WI38 (cell line): ENCODE measurements at regions not wholly inside any gene's neighbourhood (a gene's known extent, or its start where the extent isn't known, plus 50 kb on each side); places are given as distances from the start of the nearest gene placed in this dataset.

Experiments used
- H3K4me3 ChIP-seq: 2 replicates; pipeline ENCODE4 v1.5.1; 2011; ENCODE audit warnings: low read depth, mild to moderate bottlenecking, control low read depth, low read length
- TF ChIP-seq, protein P1 (sequence below): IDR thresholded peaks from 2 replicates; pipeline ENCODE4 v1.5.1; 2012; ENCODE audit warnings: low read depth, mild to moderate bottlenecking, control low read depth, low read length

- no peak overlapping the region for H3K4me3 ChIP-seq
- TF ChIP-seq, protein P1, sequence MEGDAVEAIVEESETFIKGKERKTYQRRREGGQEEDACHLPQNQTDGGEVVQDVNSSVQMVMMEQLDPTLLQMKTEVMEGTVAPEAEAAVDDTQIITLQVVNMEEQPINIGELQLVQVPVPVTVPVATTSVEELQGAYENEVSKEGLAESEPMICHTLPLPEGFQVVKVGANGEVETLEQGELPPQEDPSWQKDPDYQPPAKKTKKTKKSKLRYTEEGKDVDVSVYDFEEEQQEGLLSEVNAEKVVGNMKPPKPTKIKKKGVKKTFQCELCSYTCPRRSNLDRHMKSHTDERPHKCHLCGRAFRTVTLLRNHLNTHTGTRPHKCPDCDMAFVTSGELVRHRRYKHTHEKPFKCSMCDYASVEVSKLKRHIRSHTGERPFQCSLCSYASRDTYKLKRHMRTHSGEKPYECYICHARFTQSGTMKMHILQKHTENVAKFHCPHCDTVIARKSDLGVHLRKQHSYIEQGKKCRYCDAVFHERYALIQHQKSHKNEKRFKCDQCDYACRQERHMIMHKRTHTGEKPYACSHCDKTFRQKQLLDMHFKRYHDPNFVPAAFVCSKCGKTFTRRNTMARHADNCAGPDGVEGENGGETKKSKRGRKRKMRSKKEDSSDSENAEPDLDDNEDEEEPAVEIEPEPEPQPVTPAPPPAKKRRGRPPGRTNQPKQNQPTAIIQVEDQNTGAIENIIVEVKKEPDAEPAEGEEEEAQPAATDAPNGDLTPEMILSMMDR = no peak
Measured at GRCh38 chr10:117725993-117726392, 183.4 kb downstream of the EMX2 start.

- TF ChIP-seq, protein P1 = no peak
- no peak overlapping the region for H3K4me3 ChIP-seq
Measured at GRCh38 chr10:117726596-117727295, 184.2 kb downstream of the EMX2 start.

DNA sequence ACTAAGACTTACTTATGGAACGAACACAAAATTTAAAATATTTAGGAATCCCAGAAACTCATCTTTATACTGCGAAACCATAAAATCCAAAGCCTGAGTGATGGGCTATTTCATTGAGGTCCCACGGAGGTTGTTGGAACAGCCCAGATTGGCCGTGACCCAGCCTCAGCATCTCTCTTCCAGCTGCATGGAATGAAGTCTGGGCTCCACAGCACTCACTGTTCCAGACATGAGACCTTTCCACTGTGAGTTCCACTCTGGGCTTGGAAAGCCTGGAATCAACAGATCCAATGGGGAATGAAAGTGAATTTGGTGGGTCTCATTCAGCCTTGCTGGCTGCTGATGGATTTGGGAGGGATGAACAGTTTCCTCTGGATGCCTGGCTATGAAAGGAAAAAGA, 184.9 kb downstream of the EMX2 start:
- TF ChIP-seq, protein P1 = no peak

DNA sequence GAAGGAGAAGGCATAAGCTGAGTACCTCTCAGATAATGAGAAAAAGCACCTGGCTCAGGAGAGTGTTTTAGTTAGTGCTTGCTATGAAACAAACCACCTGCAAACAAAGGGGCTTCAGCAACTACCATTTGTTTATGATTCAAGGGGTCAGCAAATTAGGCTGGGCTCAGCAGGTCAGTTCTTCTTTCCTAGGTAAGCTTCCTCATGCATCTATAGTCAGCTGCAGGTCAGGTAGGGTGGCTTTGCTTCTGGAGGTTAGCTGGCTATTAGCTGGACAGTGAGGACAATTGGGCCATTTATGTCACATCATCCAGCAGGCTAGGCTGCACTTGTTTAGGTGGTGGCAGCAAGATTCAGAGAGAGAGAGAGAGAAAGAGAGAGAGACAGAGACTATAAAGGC, 185.5 kb downstream of the EMX2 start:
- H3K4me3 ChIP-seq = no peak overlapping the region
- TF ChIP-seq, protein P1 = no peak

More for the DNA sequence above, 184.9 kb downstream of the EMX2 start:
- no peak overlapping the region for H3K4me3 ChIP-seq

DNA sequence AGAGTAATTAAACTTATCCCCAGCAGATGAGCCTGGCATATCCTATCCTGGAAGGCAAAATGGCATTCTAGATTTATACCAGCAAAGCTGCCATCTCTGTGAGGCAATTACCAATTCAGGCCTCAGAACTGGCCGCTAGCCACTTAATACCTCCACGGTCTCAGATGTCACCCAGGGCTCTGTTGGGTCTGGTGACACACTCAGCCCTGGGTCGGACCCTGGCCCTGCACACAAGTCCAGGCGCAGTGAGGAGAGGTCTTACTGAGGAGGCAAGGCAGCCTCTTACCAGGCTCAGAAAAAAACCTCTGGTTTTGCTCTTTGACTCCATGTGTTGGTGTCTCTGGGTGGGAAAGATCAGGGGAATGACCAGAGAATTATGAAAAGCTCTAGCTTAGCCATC, 186.6 kb downstream of the EMX2 start:
- no peak overlapping the region for H3K4me3 ChIP-seq
- TF ChIP-seq, protein P1 = no peak

- TF ChIP-seq, protein P1 = no peak
- no peak overlapping the region for H3K4me3 ChIP-seq
Measured at GRCh38 chr10:117731121-117731791, 188.7 kb downstream of the EMX2 start.

- TF ChIP-seq, protein P1 = no peak
- no peak overlapping the region for H3K4me3 ChIP-seq
Measured at GRCh38 chr10:117734731-117735405, 192.3 kb downstream of the EMX2 start.
